Mammary epithelial cell (primary cell): ENCODE measurements at regions not wholly inside any gene's neighbourhood (a gene's known extent, or its start where the extent isn't known, plus 50 kb on each side); places are given as distances from the start of the nearest gene placed in this dataset.

ENCODE experiments used
- EZH2 ChIP-seq: IDR thresholded peaks from 2 replicates; pipeline ENCODE4 v1.6.1; 2012; ENCODE audit warnings: low read length, inconsistent platforms, borderline replicate concordance
- TF ChIP-seq, protein P1 (sequence below), 2 donors: IDR thresholded peaks in 1 of 2; conservative IDR thresholded peaks in 1 of 2; 2 replicates each; pipeline ENCODE4 v1.5.1; 2011 to 2012; ENCODE audit warnings: inconsistent platforms in 2 of 2, low read length in 2 of 2, mild to moderate bottlenecking in 2 of 2, control low read depth in 1 of 2, low read depth in 1 of 2; ENCODE audit not compliant: insufficient read depth in 1 of 2; ENCODE audit errors: extremely low read depth in 1 of 2

DNA sequence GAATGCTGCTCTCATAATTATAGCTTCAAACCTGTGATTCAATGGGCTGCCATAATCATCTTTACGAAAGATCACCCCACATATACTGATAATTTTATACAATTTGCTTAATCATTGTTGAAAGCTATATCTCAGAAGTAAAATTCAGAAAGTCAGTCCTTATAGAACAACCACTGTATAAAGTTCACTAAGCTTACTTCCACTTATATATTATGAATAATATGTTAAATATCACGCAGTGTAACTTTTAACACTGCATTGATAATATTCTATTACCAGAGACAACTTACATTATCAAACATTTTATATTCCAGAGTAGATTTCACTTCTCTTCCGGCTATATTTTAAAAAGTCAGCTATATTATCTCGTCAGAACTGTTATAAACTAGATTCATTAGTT lies 550.1 kb upstream of the PCDH20 start:
- TF ChIP-seq, protein P1, sequence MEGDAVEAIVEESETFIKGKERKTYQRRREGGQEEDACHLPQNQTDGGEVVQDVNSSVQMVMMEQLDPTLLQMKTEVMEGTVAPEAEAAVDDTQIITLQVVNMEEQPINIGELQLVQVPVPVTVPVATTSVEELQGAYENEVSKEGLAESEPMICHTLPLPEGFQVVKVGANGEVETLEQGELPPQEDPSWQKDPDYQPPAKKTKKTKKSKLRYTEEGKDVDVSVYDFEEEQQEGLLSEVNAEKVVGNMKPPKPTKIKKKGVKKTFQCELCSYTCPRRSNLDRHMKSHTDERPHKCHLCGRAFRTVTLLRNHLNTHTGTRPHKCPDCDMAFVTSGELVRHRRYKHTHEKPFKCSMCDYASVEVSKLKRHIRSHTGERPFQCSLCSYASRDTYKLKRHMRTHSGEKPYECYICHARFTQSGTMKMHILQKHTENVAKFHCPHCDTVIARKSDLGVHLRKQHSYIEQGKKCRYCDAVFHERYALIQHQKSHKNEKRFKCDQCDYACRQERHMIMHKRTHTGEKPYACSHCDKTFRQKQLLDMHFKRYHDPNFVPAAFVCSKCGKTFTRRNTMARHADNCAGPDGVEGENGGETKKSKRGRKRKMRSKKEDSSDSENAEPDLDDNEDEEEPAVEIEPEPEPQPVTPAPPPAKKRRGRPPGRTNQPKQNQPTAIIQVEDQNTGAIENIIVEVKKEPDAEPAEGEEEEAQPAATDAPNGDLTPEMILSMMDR (conservative IDR thresholded peaks at IDR 0.05 in 1 of 2, IDR thresholded peaks at IDR 0.05 in 1 of 2; ENCODE audit: extremely low read depth in 1 of 2, insufficient read depth in 1 of 2, low read depth in 1 of 2, low read length in 2 of 2): no peak
- no peak for TF ChIP-seq EZH2
